Upper lobe of right lung (tissue), 1 donor: ENCODE measurements at regions not wholly inside any gene's neighbourhood (a gene's known extent, or its start where the extent isn't known, plus 50 kb on each side); places are given as distances from the start of the nearest gene placed in this dataset.

ENCODE experiments used
- ATAC-seq: fragments of 200-7000 bp; cut with Tn5 transposase; one replicate; pipeline ENCODE4 v1.9.1; 2020; ENCODE audit warnings: mild to moderate bottlenecking, moderate library complexity
- DNase-seq: peaks from one replicate; pipeline ENCODE4 v3.0.0-alpha.2; 2020
- H3K27ac ChIP-seq: fragments of 200-600 bp; one replicate; pipeline ENCODE4 v1.8.0; 2022
- H3K27me3 ChIP-seq: fragments of 200-600 bp; one replicate; pipeline ENCODE4 v1.8.0; 2022; ENCODE audit warnings: mild to moderate bottlenecking
- H3K36me3 ChIP-seq: fragments of 200-600 bp; one replicate; pipeline ENCODE4 v1.8.0; 2022
- H3K4me1 ChIP-seq: fragments of 200-600 bp; one replicate; pipeline ENCODE4 v1.8.0; 2022
- H3K4me3 ChIP-seq: fragments of 200-600 bp; one replicate; pipeline ENCODE4 v1.8.0; 2022; ENCODE audit warnings: mild to moderate bottlenecking
- H3K9me3 ChIP-seq: fragments of 200-600 bp; one replicate; pipeline ENCODE4 v1.8.0; 2022
- intact Hi-C: fragments of 100-400 bp; cut with DNase I; formaldehyde crosslinking; loops from one replicate; pipeline ENCODE4 v1.11.0; 2022
- TF ChIP-seq, protein P1 (sequence below): fragments of 200-600 bp; IDR thresholded peaks from one replicate; pipeline ENCODE4 v1.8.0; 2022; ENCODE audit warnings: antibody characterized with exemption
- donor health status: DM: no; HTN: yes; CAD: no; lungs with severe emphysema.

DNA sequence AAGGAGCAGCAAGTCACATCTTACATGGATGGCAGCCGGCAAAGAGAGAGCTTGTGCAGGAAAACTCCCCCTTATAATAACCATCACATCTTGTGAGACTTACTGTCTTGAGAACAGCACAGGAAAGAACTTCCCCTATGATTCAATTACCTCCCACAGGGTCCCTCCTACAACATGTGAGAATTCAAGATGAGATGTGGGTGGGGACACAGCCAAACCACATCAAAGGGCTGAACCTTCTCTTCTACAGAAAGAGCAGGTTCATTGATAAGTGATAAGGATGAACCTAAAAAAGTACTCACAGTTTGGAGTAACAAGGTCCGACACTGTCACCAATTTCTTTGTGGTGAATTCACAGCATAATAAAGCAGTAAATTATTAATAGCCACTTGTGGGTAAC, 422.2 kb upstream of the FSIP2 start:
- H3K36me3 ChIP-seq = no peaks in the 10 kb centered on the region
- H3K27ac ChIP-seq = no peak overlapping the region
- TF ChIP-seq, protein P1, sequence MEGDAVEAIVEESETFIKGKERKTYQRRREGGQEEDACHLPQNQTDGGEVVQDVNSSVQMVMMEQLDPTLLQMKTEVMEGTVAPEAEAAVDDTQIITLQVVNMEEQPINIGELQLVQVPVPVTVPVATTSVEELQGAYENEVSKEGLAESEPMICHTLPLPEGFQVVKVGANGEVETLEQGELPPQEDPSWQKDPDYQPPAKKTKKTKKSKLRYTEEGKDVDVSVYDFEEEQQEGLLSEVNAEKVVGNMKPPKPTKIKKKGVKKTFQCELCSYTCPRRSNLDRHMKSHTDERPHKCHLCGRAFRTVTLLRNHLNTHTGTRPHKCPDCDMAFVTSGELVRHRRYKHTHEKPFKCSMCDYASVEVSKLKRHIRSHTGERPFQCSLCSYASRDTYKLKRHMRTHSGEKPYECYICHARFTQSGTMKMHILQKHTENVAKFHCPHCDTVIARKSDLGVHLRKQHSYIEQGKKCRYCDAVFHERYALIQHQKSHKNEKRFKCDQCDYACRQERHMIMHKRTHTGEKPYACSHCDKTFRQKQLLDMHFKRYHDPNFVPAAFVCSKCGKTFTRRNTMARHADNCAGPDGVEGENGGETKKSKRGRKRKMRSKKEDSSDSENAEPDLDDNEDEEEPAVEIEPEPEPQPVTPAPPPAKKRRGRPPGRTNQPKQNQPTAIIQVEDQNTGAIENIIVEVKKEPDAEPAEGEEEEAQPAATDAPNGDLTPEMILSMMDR = no peak
- H3K9me3 ChIP-seq = no peaks in the 10 kb centered on the region
- H3K4me1 ChIP-seq = no peaks in the 10 kb centered on the region
- no peak overlapping the region for H3K4me3 ChIP-seq
- DNase-seq (no peak), ATAC-seq (no peak)
- no peaks in the 10 kb centered on the region for H3K27me3 ChIP-seq
- intact Hi-C loops = no loop called here

- no peak overlapping the region for H3K27ac ChIP-seq
- ATAC-seq (no peak), DNase-seq (no peak)
- no peaks in the 10 kb centered on the region for H3K9me3 ChIP-seq
- no peak overlapping the region for H3K4me3 ChIP-seq
- no peaks in the 10 kb centered on the region for H3K36me3 ChIP-seq
- H3K27me3 ChIP-seq = no peaks in the 10 kb centered on the region
- intact Hi-C loops = no loop called here
- H3K4me1 ChIP-seq = no peaks in the 10 kb centered on the region
- TF ChIP-seq, protein P1 = no peak
Observed at GRCh38 chr2:185318271-185318724, 420.3 kb upstream of the FSIP2 start.

GRCh38 chr2:185335879-185336278, 402.7 kb upstream of the FSIP2 start:
- DNase-seq = no peak
- no peaks in the 10 kb centered on the region for H3K9me3 ChIP-seq
- no peak for ATAC-seq
- H3K4me3 ChIP-seq = no peak overlapping the region
- intact Hi-C loops = no loop called here
- H3K27ac ChIP-seq = no peak overlapping the region
- no peaks in the 10 kb centered on the region for H3K4me1 ChIP-seq
- TF ChIP-seq, protein P1 = no peak
- H3K27me3 ChIP-seq = no peaks in the 10 kb centered on the region
- no peaks in the 10 kb centered on the region for H3K36me3 ChIP-seq

DNA sequence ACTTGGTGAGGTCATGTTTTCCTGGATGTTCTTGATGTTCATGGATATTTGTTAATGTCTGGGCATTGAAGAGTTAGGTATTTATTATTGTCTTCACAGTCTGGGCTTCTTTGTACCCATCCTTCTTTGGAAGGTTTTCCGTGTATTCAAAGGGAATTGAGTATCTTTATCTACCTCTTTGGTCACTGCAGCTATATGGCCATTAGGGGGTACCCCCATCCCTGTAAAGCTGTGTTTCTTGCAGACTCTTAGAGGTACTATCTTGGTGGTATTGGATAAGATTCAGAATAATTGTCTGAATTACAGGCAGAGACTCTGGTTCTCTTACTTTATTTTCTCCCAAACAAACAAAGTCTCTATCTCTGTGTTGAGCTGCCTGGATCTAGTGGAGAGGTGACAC, 401.6 kb upstream of the FSIP2 start:
- Histone ChIP-seq H3K4me1 (no peaks in the 10 kb centered on the region), H3K4me3 (no peak overlapping the region), H3K9me3 (no peaks in the 10 kb centered on the region), H3K27ac (no peak overlapping the region), H3K27me3 (no peaks in the 10 kb centered on the region), H3K36me3 (no peaks in the 10 kb centered on the region)
- ATAC-seq = no peak
- intact Hi-C loops = no loop called here
- TF ChIP-seq, protein P1 = no peak
- no peak for DNase-seq

GRCh38 chr2:185338104-185338503, 400.5 kb upstream of the FSIP2 start:
- no peak for ATAC-seq

More at GRCh38 chr2:185338104-185338503, 400.5 kb upstream of the FSIP2 start:
- Histone ChIP-seq H3K4me3 (no peak overlapping the region), H3K9me3 (no peaks in the 10 kb centered on the region), H3K27me3 (no peaks in the 10 kb centered on the region), H3K4me1 (no peaks in the 10 kb centered on the region), H3K36me3 (no peaks in the 10 kb centered on the region), H3K27ac (no peak overlapping the region)
- intact Hi-C loops = no loop called here
- no peak for DNase-seq
- TF ChIP-seq, protein P1 = no peak
